Colonic mucosa (tissue), 4 donors: ENCODE measurements at regions not wholly inside any gene's neighbourhood (a gene's known extent, or its start where the extent isn't known, plus 50 kb on each side); places are given as distances from the start of the nearest gene placed in this dataset.

ENCODE experiments used
- DNase-seq: peaks from one replicate; pipeline ENCODE4 v3.0.0-alpha.2; 2020
- H3K27ac ChIP-seq: fragments of 200-600 bp; one replicate; pipeline ENCODE4 v1.8.0; 2021
- H3K27me3 ChIP-seq: fragments of 200-600 bp; one replicate; pipeline ENCODE4 v1.8.0; 2021
- H3K36me3 ChIP-seq: fragments of 200-600 bp; one replicate; pipeline ENCODE4 v1.8.0; 2021
- H3K4me1 ChIP-seq: fragments of 200-600 bp; one replicate; pipeline ENCODE4 v1.8.0; 2021; ENCODE audit warnings: mild to moderate bottlenecking
- H3K4me3 ChIP-seq: fragments of 200-600 bp; one replicate; pipeline ENCODE4 v1.8.0; 2021
- H3K9ac ChIP-seq, 2 donors: one replicate each; pipeline ENCODE4 v1.7.0; 2013; ENCODE audit warnings: control low read depth in 2 of 2, low read depth in 2 of 2, low read length in 2 of 2
- H3K9me3 ChIP-seq: fragments of 200-600 bp; one replicate; pipeline ENCODE4 v1.8.0; 2021
- intact Hi-C: fragments of 100-400 bp; cut with DNase I; formaldehyde crosslinking; loops from one replicate; pipeline ENCODE4 v1.14.1; 2022
- TF ChIP-seq, protein P1 (sequence below): fragments of 200-600 bp; IDR thresholded peaks from one replicate; pipeline ENCODE4 v1.8.0; 2022; ENCODE audit warnings: antibody characterized with exemption, mild to moderate bottlenecking
- donor health status: healthy.
- donor health status: DM: no; HTN: no; CAD: no.
- donor health status: DM: no; HTN: no; CAD: no.

DNA sequence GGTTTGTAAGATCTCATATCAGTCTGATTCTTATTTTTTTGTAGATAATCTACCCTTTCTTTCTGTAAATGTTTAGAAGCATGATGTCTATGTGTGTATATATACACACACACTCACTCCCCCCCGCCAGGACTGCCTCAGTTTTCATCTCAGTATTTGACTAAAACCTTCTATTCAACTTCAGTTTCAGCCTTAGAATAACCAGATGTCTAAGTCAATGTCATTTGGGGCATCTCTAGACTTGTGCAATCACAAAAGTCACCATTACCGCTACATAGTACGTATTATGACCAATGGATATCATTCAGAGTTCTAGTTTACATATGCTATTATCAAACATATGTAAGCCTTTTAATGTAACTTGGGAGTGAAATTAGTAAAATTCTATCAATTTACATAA, 53.3 kb upstream of the BOLA1 start:
- no peak overlapping the region for H3K27ac ChIP-seq
- H3K9ac ChIP-seq, result no peak overlapping the region
- H3K9me3 ChIP-seq, result no peaks in the 10 kb centered on the region
- TF ChIP-seq, protein P1, sequence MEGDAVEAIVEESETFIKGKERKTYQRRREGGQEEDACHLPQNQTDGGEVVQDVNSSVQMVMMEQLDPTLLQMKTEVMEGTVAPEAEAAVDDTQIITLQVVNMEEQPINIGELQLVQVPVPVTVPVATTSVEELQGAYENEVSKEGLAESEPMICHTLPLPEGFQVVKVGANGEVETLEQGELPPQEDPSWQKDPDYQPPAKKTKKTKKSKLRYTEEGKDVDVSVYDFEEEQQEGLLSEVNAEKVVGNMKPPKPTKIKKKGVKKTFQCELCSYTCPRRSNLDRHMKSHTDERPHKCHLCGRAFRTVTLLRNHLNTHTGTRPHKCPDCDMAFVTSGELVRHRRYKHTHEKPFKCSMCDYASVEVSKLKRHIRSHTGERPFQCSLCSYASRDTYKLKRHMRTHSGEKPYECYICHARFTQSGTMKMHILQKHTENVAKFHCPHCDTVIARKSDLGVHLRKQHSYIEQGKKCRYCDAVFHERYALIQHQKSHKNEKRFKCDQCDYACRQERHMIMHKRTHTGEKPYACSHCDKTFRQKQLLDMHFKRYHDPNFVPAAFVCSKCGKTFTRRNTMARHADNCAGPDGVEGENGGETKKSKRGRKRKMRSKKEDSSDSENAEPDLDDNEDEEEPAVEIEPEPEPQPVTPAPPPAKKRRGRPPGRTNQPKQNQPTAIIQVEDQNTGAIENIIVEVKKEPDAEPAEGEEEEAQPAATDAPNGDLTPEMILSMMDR, result no peak
- no peaks in the 10 kb centered on the region for H3K36me3 ChIP-seq
- H3K27me3 ChIP-seq, result no peaks in the 10 kb centered on the region
- H3K4me3 ChIP-seq, result no peak overlapping the region
- H3K4me1 ChIP-seq, result peaks cover 11% of the 10 kb centered on the region
- intact Hi-C loops, result no loop called here
- DNase-seq, result peak; percentile 16

DNA sequence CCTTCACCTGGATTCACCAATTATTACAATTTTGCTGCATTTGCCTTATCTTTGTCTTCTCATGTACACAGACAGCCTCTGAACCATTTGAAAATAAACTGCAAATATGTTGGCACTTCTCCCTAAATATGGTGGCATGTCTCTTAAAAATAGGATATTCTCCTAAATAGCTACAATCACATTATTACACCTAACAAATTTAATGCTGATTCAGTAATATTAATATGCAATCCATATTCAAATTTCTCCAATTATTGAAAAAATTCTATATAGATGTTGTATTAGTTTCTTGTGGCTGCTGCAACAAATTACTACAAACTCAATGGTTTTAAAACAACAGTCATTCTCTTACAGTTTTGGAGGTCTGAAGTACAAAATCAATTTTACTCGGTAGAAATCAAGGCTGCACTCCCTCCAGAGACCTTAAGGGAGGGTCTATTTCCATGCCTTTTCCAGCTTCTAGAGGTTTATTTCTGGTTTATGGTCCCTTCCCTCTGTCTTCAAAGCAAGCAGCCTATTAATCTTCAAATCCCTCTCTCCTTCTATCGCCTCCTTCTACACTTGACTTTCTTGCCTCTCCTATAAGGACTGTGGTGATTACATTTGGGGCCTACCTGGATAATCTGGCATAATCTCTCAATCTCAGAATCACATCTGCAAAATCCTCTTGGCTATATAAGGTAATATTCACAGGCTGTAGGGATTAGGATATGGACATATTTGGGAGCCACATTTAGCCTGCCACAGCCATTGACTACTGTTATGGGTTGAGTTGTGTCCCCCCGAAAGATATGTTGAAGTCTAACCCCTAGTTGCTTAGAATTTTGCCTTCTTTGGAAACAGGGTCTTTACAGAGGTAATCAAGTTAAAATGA, 52.5 kb upstream of the BOLA1 start:
- no peak for DNase-seq
- Histone ChIP-seq H3K4me1 (peaks cover 11% of the 10 kb centered on the region), H3K9ac (no peak overlapping the region), H3K9me3 (no peaks in the 10 kb centered on the region), H3K36me3 (no peaks in the 10 kb centered on the region), H3K27ac (no peak overlapping the region), H3K27me3 (no peaks in the 10 kb centered on the region), H3K4me3 (no peak overlapping the region)
- TF ChIP-seq, protein P1, result no peak
- intact Hi-C loops, result no loop called here

DNA sequence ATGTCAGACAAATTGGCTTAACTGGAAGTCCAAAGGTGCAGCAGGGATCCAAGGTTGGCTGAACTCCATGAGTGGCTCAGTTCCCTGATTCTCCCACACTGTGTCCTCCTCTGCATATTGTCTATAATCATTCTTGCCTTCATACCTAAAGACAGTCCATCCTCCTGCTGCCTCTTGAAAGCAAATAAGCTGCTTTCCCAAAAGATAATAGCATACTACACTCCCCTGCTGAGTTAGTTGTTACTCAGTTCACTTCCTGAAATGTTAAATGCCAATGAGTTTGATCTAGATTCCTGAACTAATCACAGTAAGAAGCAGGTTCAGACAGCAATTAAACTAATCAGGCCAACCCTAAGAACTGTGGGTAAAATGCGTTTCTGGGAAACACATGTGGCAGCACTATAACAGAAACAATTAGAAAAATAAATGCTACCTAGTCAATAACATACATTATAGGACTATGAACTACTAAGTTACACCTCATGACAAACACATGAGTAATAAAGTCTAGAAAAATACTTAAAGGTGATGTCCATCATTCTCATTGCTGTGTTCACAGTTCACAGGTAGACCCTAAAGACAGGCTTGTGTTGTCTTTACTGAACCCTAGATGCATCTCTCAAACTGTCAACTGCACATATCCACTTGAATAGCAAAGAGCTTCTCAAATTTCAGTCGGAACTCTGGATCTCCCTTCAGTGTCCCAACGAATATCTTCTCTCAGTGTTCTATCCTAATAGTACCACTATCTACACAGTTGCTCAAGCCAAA, 50.8 kb upstream of the BOLA1 start:
- TF ChIP-seq, protein P1, result no peak
- Histone ChIP-seq H3K27me3 (no peaks in the 10 kb centered on the region), H3K36me3 (no peaks in the 10 kb centered on the region), H3K9me3 (no peaks in the 10 kb centered on the region), H3K27ac (no peak overlapping the region), H3K9ac (peak overlapping the region in 1 of 2 donors; percentile 70), H3K4me1 (peaks cover 11% of the 10 kb centered on the region), H3K4me3 (no peak overlapping the region)
- intact Hi-C loops, result no loop called here
- peak; percentile 39 for DNase-seq

DNA sequence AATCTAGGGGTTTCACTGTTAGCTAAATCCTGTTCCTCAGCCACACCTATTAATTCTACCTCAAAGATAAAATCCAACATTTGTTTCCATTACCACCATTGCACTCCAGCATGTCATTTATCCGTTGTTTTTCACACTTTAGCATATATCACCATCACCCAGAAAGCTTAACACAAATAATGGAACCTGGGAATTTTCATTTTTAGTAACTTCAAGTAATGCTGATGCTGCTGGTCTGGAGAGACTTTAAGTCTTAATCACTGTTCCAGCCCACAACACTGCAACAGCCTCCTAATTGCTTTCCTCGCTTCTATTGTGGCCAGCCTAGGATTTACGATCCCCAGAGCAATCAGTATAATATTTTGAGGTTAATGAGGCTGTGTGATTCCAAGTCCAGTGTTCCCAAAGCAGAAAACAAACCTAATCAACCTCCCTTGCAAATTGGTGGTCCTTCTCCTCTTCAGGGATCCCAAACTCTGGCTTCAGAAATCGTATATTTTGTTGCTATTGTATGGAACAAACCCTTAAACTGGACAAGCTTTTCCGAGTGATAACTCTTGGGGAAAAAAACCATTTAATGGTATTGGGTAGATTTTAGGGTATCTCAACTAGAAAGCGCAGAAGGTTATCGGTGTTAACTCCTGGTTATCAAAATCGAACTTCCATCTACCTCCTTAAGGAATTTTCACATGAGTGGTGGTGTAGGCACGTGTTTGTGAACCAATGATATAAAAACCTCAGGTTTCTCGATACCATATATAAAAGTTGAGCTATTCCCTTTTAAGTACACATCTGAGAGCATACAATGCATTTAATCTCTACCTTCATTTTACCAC, 50.0 kb upstream of the BOLA1 start:
- intact Hi-C loops, result no loop called here
- Histone ChIP-seq H3K36me3 (no peaks in the 10 kb centered on the region), H3K4me3 (peak overlapping the region; percentile 33), H3K27ac (peak overlapping the region; percentile 73), H3K4me1 (peaks cover 8% of the 10 kb centered on the region), H3K9ac (peak overlapping the region in 1 of 2 donors; percentile 70), H3K27me3 (no peaks in the 10 kb centered on the region), H3K9me3 (no peaks in the 10 kb centered on the region)
- TF ChIP-seq, protein P1, result no peak
- peak; percentile 17 for DNase-seq
